Activated naive CD8-positive, alpha-beta T cell (primary cell): ENCODE measurements at regions not wholly inside any gene's neighbourhood (a gene's known extent, or its start where the extent isn't known, plus 50 kb on each side); places are given as distances from the start of the nearest gene placed in this dataset.

Experiments used
- H3K27ac Mint-ChIP-seq: one replicate; pipeline ENCODE4 v1.8.0; 2021; ENCODE audit warnings: mixed read lengths
- H3K27me3 Mint-ChIP-seq: one replicate; pipeline ENCODE4 v1.8.0; 2021; ENCODE audit warnings: mixed read lengths
- H3K36me3 Mint-ChIP-seq: one replicate; pipeline ENCODE4 v1.8.0; 2021; ENCODE audit warnings: mixed read lengths
- H3K4me1 Mint-ChIP-seq: one replicate; pipeline ENCODE4 v1.8.0; 2021; ENCODE audit warnings: low read depth, mixed read lengths
- H3K4me3 Mint-ChIP-seq: one replicate; pipeline ENCODE4 v1.8.0; 2021; ENCODE audit warnings: mild to moderate bottlenecking, mixed read lengths
- H3K9me3 Mint-ChIP-seq: one replicate; pipeline ENCODE4 v1.8.0; 2021; ENCODE audit warnings: low read depth, mixed read lengths

- H3K27ac Mint-ChIP-seq, result no peak overlapping the region
- no peaks in the 10 kb centered on the region for H3K4me1 Mint-ChIP-seq
- no peaks in the 10 kb centered on the region for H3K36me3 Mint-ChIP-seq
- H3K9me3 Mint-ChIP-seq, result peaks cover 4% of the 10 kb centered on the region
- no peaks in the 10 kb centered on the region for H3K27me3 Mint-ChIP-seq
- no peak overlapping the region for H3K4me3 Mint-ChIP-seq
Measured at GRCh38 chr10:47173929-47174442, 126.0 kb upstream of the GDF10 start.

DNA sequence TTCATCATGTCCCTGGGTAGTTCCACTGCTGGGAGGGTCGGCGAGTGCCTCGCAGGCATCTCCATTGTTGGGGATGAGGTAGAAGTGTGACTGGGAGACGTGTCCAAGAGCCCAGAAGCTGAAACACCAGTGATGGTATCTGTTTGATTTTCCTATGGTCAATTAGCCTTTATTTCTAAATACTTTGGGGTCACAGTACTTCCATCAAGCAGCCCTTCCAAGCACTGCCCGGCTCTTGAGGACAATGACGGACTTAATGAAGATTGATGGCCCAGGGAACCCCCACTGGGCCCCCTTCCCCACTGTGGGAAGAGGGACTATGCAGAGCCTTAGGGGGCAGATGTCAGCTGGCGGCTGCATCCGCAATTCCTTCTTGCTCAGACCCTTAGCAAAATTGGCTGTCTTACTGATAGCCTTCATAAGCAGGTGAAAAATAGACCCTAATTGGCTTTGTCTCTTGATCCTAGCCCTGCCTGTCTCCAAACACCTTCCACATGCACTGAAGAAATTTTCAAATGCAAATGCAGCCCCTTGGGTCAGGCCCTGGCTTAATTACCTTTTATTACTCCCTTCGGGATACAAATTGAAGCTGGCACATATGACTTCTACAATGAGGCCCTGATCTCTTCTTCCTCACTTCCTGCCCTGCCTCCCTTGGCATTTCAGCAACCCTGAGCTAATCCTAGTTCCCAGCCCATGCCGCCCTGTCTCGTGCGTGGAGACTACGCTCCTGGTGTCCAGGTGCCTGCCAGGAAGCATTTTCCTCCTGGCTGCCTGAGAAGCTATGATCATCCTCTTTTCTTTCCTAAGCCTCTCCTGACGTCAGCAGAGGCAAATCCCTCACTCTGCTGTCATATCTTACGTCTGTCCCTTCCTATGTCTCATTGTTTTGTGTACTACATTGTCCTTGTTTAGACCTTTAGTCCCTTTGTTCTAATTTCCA, 124.5 kb upstream of the GDF10 start:
- H3K27ac Mint-ChIP-seq, result no peak overlapping the region
- no peaks in the 10 kb centered on the region for H3K27me3 Mint-ChIP-seq
- no peaks in the 10 kb centered on the region for H3K4me1 Mint-ChIP-seq
- H3K9me3 Mint-ChIP-seq, result peaks cover 4% of the 10 kb centered on the region
- H3K4me3 Mint-ChIP-seq, result no peak overlapping the region
- no peaks in the 10 kb centered on the region for H3K36me3 Mint-ChIP-seq

GRCh38 chr10:47176206-47176902, 123.6 kb upstream of the GDF10 start:
- H3K27me3 Mint-ChIP-seq, result no peaks in the 10 kb centered on the region
- no peak overlapping the region for H3K27ac Mint-ChIP-seq
- H3K4me3 Mint-ChIP-seq, result no peak overlapping the region
- no peaks in the 10 kb centered on the region for H3K36me3 Mint-ChIP-seq
- H3K9me3 Mint-ChIP-seq, result peaks cover 4% of the 10 kb centered on the region
- no peaks in the 10 kb centered on the region for H3K4me1 Mint-ChIP-seq

- H3K4me3 Mint-ChIP-seq, result no peak overlapping the region
- no peaks in the 10 kb centered on the region for H3K36me3 Mint-ChIP-seq
Measured at GRCh38 chr10:47176903-47177868, 122.8 kb upstream of the GDF10 start.

DNA sequence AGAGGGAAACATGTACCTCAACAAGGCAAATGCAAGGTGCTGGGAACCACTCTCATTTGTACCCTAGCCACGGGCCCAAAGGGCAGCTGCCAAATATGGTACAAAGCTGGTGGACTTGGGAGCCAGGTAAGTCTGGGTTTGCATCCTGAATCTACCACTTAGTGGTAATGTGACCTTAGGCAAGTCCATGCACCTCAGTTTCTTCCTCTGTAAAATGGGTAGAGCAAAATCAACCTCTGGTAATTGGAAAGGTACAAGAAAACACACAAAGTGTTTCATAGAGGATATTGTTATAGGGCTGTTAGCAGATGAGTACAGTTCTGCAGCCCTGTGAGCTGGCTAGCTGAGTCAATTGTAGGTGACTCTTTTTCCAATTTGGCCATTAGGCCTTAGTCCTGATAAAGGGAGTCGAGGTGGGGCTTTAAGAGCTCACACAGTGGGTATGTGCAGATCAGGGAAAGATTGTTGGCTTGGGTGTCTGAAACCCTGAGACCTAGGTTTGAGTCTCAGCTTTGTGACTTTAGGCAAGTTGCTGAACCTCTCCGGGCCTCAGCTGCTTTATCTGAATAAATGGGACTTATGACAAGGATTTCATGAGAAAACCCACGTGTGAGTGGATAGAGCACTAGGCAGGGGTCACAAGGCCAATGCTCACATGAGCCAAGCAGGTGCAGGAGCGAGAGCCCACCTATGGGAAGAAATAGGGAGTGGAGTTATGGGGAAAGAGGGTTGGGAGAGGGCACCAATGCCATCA, 121.3 kb upstream of the GDF10 start:
- no peaks in the 10 kb centered on the region for H3K36me3 Mint-ChIP-seq
- H3K27ac Mint-ChIP-seq, result no peak overlapping the region
- no peaks in the 10 kb centered on the region for H3K27me3 Mint-ChIP-seq
- H3K9me3 Mint-ChIP-seq, result no peaks in the 10 kb centered on the region
- H3K4me1 Mint-ChIP-seq, result no peaks in the 10 kb centered on the region
- no peak overlapping the region for H3K4me3 Mint-ChIP-seq

More at GRCh38 chr10:47176903-47177868, 122.8 kb upstream of the GDF10 start:
- Mint-ChIP-seq H3K27ac (no peak overlapping the region), H3K27me3 (no peaks in the 10 kb centered on the region), H3K4me1 (no peaks in the 10 kb centered on the region), H3K9me3 (no peaks in the 10 kb centered on the region)

GRCh38 chr10:47179291-47179647, 120.7 kb upstream of the GDF10 start:
- Mint-ChIP-seq H3K36me3 (no peaks in the 10 kb centered on the region), H3K4me1 (no peaks in the 10 kb centered on the region), H3K27ac (no peak overlapping the region), H3K9me3 (no peaks in the 10 kb centered on the region), H3K4me3 (no peak overlapping the region), H3K27me3 (no peaks in the 10 kb centered on the region)

DNA sequence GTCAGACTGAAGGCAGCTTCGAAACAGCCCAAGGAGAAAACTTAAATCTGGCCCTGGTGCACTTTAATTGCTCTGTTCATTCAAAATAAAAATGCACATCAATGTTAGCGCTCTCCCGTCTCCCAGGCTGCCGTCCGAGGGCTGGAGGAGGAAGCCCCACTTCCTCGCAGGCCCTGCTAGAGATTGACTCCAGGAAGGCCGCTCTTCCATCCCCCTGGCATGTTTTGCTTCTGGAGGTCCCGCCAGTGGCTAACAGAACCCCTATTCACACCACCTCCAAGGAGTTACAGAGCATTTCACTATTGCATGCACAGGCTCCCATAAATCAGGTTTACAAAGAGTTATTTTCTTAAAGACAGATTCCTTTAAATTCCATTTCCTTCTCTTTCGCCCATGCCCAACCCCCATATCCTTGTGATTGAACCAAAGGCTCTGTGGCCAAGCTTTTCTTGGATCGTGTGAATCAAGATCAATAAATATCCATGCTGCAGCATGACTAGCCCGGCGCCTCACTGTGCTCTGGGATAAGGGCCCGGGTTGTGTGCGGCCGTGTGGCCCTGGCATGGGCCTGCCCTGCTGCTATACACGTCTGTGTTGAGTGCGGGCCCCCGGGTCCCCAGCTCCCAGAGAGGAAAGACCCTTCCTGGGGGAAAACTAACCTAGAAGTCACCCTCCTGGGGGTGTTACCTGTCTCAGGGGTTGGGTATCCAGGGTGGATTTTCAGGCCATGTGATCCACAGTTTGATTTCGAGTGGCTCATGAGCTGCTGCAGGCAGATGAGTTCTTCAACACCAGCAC, 118.7 kb upstream of the GDF10 start:
- no peak overlapping the region for H3K4me3 Mint-ChIP-seq
- H3K27me3 Mint-ChIP-seq, result no peaks in the 10 kb centered on the region
- no peaks in the 10 kb centered on the region for H3K36me3 Mint-ChIP-seq
- no peaks in the 10 kb centered on the region for H3K9me3 Mint-ChIP-seq
- H3K4me1 Mint-ChIP-seq, result peaks cover 1% of the 10 kb centered on the region
- H3K27ac Mint-ChIP-seq, result no peak overlapping the region

GRCh38 chr10:47182934-47183703, 116.9 kb upstream of the GDF10 start:
- no peaks in the 10 kb centered on the region for H3K36me3 Mint-ChIP-seq
- no peaks in the 10 kb centered on the region for H3K9me3 Mint-ChIP-seq
- peaks cover 1% of the 10 kb centered on the region for H3K4me1 Mint-ChIP-seq
- H3K27ac Mint-ChIP-seq, result no peak overlapping the region
- no peak overlapping the region for H3K4me3 Mint-ChIP-seq
- no peaks in the 10 kb centered on the region for H3K27me3 Mint-ChIP-seq

DNA sequence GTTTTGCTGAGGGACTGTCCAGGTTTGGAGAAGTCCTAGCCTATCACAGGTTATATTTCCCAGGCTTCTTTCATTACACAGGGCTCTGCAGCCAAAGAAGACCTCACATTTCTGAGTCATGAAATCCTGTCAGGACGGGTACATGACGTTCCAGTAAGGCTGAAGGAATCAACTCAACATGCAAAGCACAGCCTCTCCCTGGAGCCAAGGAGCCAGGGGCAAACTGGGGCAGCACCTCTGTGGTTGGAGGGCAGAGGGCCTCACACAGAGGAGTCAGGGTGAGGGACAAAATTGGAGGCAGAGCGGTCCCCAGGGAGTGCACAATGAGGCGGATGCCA, 116.3 kb upstream of the GDF10 start:
- no peaks in the 10 kb centered on the region for H3K9me3 Mint-ChIP-seq
- H3K36me3 Mint-ChIP-seq, result no peaks in the 10 kb centered on the region
- no peaks in the 10 kb centered on the region for H3K27me3 Mint-ChIP-seq
- H3K4me3 Mint-ChIP-seq, result no peak overlapping the region
- H3K4me1 Mint-ChIP-seq, result peaks cover 1% of the 10 kb centered on the region
- H3K27ac Mint-ChIP-seq, result no peak overlapping the region

- peaks cover 1% of the 10 kb centered on the region for H3K4me1 Mint-ChIP-seq
Measured at GRCh38 chr10:47184273-47184672, 115.7 kb upstream of the GDF10 start.

DNA sequence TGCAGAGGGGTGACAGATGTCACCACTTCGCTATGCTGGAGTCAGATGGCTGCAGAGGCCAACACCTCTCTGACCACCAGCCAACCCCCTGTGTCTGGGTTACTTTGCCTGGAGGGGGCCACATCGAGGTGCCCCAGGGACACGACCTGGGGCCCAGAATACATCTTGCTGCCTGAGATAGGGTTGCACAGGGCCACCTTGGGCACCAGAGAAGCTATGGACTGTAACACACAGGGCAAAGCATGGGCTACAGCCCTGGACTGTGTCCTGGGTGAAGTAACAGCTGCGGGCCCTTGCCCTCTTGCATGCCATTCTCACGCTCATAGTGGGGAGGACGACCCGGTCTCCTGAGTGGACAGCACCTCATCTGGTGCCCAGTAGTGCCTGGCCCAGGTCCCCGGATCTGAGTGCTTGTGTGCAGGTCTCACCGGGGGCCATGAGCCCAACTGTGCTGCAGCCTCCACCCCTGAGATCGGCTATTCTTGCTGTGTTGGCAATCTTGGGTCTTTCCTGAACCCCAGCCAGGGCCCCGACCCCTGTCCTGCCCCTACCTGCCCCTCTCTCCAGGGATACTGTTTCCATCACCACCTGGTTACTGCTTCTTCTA, 115.2 kb upstream of the GDF10 start:
- Mint-ChIP-seq H3K4me3 (no peak overlapping the region), H3K27me3 (no peaks in the 10 kb centered on the region)

More at GRCh38 chr10:47184273-47184672, 115.7 kb upstream of the GDF10 start:
- H3K27me3 Mint-ChIP-seq, result no peaks in the 10 kb centered on the region
- H3K4me3 Mint-ChIP-seq, result no peak overlapping the region
- no peaks in the 10 kb centered on the region for H3K36me3 Mint-ChIP-seq
- H3K27ac Mint-ChIP-seq, result no peak overlapping the region
- no peaks in the 10 kb centered on the region for H3K9me3 Mint-ChIP-seq

GRCh38 chr10:47186941-47187340, 113.1 kb upstream of the GDF10 start:
- Mint-ChIP-seq H3K27me3 (no peaks in the 10 kb centered on the region), H3K27ac (no peak overlapping the region), H3K4me1 (peaks cover 1% of the 10 kb centered on the region), H3K36me3 (no peaks in the 10 kb centered on the region), H3K4me3 (no peak overlapping the region), H3K9me3 (no peaks in the 10 kb centered on the region)

More for the DNA sequence above, 115.2 kb upstream of the GDF10 start:
- Mint-ChIP-seq H3K9me3 (no peaks in the 10 kb centered on the region), H3K36me3 (no peaks in the 10 kb centered on the region), H3K4me1 (peaks cover 1% of the 10 kb centered on the region), H3K27ac (no peak overlapping the region)
